Heart left ventricle (tissue), 16 donors: ENCODE measurements at regions not wholly inside any gene's neighbourhood (a gene's known extent, or its start where the extent isn't known, plus 50 kb on each side); places are given as distances from the start of the nearest gene placed in this dataset.

ENCODE experiments used
- ATAC-seq, 4 donors: fragments of 200-7000 bp; cut with Tn5 transposase; one replicate each; pipeline ENCODE4 v1.9.1; 2020 to 2022; ENCODE audit warnings: moderate library complexity in 4 of 4, mild to moderate bottlenecking in 3 of 4, moderate number of reproducible peaks in 1 of 4
- DNase-seq, 5 donors: peaks; one replicate each; pipeline ENCODE4 v3.0.0-alpha.2; 2020
- H3K27ac ChIP-seq, 12 donors: fragments of 200-600 bp; sonication (generic) in 4 of 12; one replicate each; pipeline versions ENCODE4 v1.5.0 to v1.8.0; 2016 to 2022; ENCODE audit warnings: mild to moderate bottlenecking in 2 of 12
- H3K27me3 ChIP-seq, 9 donors: fragments of 200-600 bp; sonication (generic) in 2 of 9; one replicate each; pipeline versions ENCODE4 v1.5.1 to v1.8.0; 2016 to 2022; ENCODE audit warnings: mild to moderate bottlenecking in 3 of 9
- H3K36me3 ChIP-seq, 9 donors: fragments of 200-600 bp; sonication (generic) in 2 of 9; one replicate each; pipeline versions ENCODE4 v1.5.0 to v1.8.0; 2018 to 2022; ENCODE audit warnings: mild to moderate bottlenecking in 2 of 9
- H3K4me1 ChIP-seq, 12 donors: fragments of 200-600 bp; sonication (generic) in 4 of 12; one replicate each; pipeline versions ENCODE4 v1.5.0 to v1.8.0; 2016 to 2022; ENCODE audit warnings: mild to moderate bottlenecking in 3 of 12
- H3K4me3 ChIP-seq, 12 donors: fragments of 200-600 bp; sonication (generic) in 4 of 12; one replicate each; pipeline versions ENCODE4 v1.5.0 to v1.8.0; 2017 to 2022; ENCODE audit warnings: mild to moderate bottlenecking in 9 of 12, moderate library complexity in 4 of 12
- H3K9me3 ChIP-seq, 12 donors: fragments of 200-600 bp; sonication (generic) in 4 of 12; one replicate each; pipeline versions ENCODE4 v1.5.0 to v1.8.0; 2016 to 2022; ENCODE audit warnings: mild to moderate bottlenecking in 1 of 12
- CTCF ChIP-seq, 12 donors: fragments of 200-600 bp; sonication (generic) in 4 of 12; IDR thresholded peaks; one replicate each; pipeline versions ENCODE4 v1.5.0 to v1.8.0; 2018 to 2022; ENCODE audit warnings: antibody characterized with exemption in 12 of 12, mild to moderate bottlenecking in 5 of 12
- POLR2A ChIP-seq, 2 donors: fragments of 450-650 bp; IDR thresholded peaks; one replicate each; pipeline ENCODE4 v1.6.1; 2017; ENCODE audit warnings: antibody characterized with exemption in 2 of 2, mild to moderate bottlenecking in 2 of 2, moderate library complexity in 2 of 2
- WGBS, 4 donors: extraction: QIAGEN DNeasy Blood & Tissue Kit in 2 of 4; methylation state at CpG; one replicate each; pipeline versions ENCODE4 v1.1.5 to v1.1.7; 2013 to 2018; 5-methylcytosine and 5-hydroxymethylcytosine counted together
- intact Hi-C, 10 donors: fragments of 100-400 bp; cut with DNase I; formaldehyde crosslinking; loops; one replicate each; pipeline versions ENCODE4 v1.11.1 to v1.14.2; 2022
- donor health status: ischemic (EF 13 %, LVEDD 7.1; RV severe dilation, severe dysfunction).
- donor health status: healthy with polysubstance abuse.
- donor health status: DM: no; HTN: yes; CAD: no.
- donor health status: DM: no; HTN: no; CAD: no.
- donor health status: ischemic (EF 25% LVEDD 6.9; RV normal size, moderate dysfunction).
- donor health status: ischemic (EF 25% LVEDD 5.7; RV mildly dilated, moderate dysfunction).
- donor health status: healthy.
- donor health status: DM: yes; HTN: yes; CAD: no.
- donor health status: ischemic (EF 35%, LVEDD 5.7; RV mildly dilated, moderate dysfunction).
- donor health status: nonischemic (EF 11% LVEDD 7.7; RV severe dilation, severe dysfunction).
- donor health status: DM: yes; HTN: yes; CAD: no.
- donor health status: PGD.
- donor health status: ischemic (EF 29% LVEDD 5.4; RV normal size, mild dysfunction).
- donor health status: nonischemic (EF 23%, LVEDD 6.1; RV moderate dilation, normal function).

DNA sequence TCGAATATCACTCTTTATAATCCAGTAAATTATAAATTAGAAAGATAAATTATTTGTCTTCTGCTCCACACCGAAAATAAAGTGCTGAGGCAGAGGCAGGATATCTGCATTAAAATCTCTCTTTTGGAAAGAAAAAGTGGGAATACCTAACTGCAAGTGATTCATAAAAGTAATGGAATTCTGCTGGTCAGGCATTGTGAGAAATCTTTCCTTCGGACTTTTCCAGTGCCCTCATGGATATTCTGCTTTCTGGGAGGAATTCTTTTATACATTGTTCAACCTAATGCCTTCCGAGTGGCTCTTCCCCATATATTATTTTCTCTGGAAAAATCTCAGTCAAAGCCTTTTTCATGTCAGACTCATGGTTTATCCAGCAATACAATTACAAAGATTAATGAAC is 158.3 kb upstream of the RNPC3 start:
- intact Hi-C loops: no loop called here
- 83 to 88% (median 87%) methylated on average over 4 of the region's 4 CpGs for WGBS, 4 donors
- ATAC-seq (no peak), DNase-seq (no peak)
- no peaks in the 10 kb centered on the region for H3K36me3 ChIP-seq
- H3K4me3 ChIP-seq: no peak overlapping the region
- TF ChIP-seq CTCF (IDR thresholded peaks at IDR 0.05) (no peak), POLR2A (IDR thresholded peaks at IDR 0.05) (no peak)
- H3K27me3 ChIP-seq: no peaks in the 10 kb centered on the region
- no peaks in the 10 kb centered on the region for H3K4me1 ChIP-seq
- H3K9me3 ChIP-seq: peaks cover 0 to 3% (median 0%) of the 10 kb centered on the region in 12 donors
- H3K27ac ChIP-seq: no peak overlapping the region

DNA sequence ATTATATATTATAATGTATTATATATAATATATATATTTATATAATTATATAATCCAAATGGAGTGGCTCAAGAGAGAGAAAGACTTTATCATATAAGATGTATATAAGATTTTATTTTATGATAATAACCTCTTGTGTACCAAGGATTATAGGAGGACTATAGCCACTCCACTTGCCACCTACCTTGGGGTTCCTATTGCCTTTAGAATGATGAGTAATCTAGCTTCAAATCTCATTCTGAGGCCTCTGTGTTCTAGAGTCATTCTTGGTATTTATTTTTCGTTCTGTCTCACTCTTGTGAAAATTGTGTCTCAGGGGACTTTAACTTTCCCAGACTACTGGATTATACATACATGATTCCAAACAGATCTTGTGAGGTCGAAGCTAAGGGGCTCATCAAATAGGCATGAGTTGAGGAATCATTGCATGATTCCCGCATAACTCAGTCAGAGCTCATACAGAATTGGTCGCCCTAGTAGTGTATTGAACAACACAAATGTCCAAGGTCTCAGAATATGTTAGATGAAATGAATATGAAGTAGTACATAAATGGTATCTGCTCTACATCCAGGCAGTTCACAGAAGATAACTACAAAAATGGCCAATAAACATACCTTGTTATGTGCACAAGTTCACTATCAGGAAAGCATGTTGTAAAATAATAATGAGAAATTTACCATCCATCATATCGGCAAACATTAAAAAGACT is 159.5 kb upstream of the RNPC3 start:
- H3K27ac ChIP-seq: no peak overlapping the region
- WGBS, 4 donors: 91 to 94% (median 92%) methylated on average over 5 of the region's 5 CpGs

DNA sequence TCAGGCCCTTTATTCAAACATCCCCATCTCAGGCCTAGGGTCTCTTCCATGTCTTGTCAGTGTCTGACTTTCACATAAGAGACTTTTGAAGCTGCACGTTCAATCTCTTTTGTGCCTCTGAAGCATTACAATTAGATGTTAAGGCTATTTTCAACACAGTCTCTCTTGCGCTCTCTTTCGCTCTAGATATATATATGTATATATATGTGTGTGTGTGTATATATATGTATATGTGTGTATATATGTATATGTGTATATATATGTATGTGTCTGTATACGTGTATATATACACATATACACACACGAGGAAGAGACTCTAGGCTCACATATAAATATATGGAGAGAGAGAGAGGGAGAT is 162.5 kb upstream of the RNPC3 start:
- TF ChIP-seq POLR2A (IDR thresholded peaks at IDR 0.05): no peak
- TF ChIP-seq CTCF (IDR thresholded peaks at IDR 0.05): no peak
- Histone ChIP-seq H3K27ac (no peak overlapping the region), H3K4me1 (no peaks in the 10 kb centered on the region), H3K9me3 (peaks cover 0 to 3% (median 0%) of the 10 kb centered on the region in 12 donors), H3K27me3 (no peaks in the 10 kb centered on the region), H3K4me3 (no peak overlapping the region), H3K36me3 (no peaks in the 10 kb centered on the region)
- ATAC-seq: no peak
- intact Hi-C loops: no loop called here
- DNase-seq: no peak
- 90 to 96% (median 94%) methylated on average over 5 of the region's 5 CpGs for WGBS, 4 donors

More for the DNA sequence above, 159.5 kb upstream of the RNPC3 start:
- TF ChIP-seq CTCF (IDR thresholded peaks at IDR 0.05) (no peak), POLR2A (IDR thresholded peaks at IDR 0.05) (no peak)
- intact Hi-C loops: no loop called here
- no peak overlapping the region for H3K4me3 ChIP-seq
- no peaks in the 10 kb centered on the region for H3K4me1 ChIP-seq
- DNase-seq (no peak), ATAC-seq (no peak)
- H3K9me3 ChIP-seq: peaks cover 0 to 3% (median 0%) of the 10 kb centered on the region in 12 donors
- H3K27me3 ChIP-seq: no peaks in the 10 kb centered on the region
- H3K36me3 ChIP-seq: no peaks in the 10 kb centered on the region

GRCh38 chr1:103362348-103363007 is 163.0 kb upstream of the RNPC3 start:
- no peaks in the 10 kb centered on the region for H3K27me3 ChIP-seq
- DNase-seq: no peak
- intact Hi-C loops: no loop called here
- TF ChIP-seq CTCF (IDR thresholded peaks at IDR 0.05) (no peak), POLR2A (IDR thresholded peaks at IDR 0.05) (no peak)
- no peak overlapping the region for H3K4me3 ChIP-seq
- H3K9me3 ChIP-seq: peaks cover 0 to 3% (median 0%) of the 10 kb centered on the region in 12 donors
- ATAC-seq: no peak
- H3K36me3 ChIP-seq: no peaks in the 10 kb centered on the region
- no peak overlapping the region for H3K27ac ChIP-seq
- H3K4me1 ChIP-seq: no peaks in the 10 kb centered on the region
- 88 to 96% (median 91%) methylated on average over 4 of the region's 4 CpGs for WGBS, 4 donors
